H9 (cell line): ENCODE measurements at regions not wholly inside any gene's neighbourhood (a gene's known extent, or its start where the extent isn't known, plus 50 kb on each side); places are given as distances from the start of the nearest gene placed in this dataset.

Experiments used
- DNase-seq: peaks from one replicate; pipeline ENCODE4 v3.0.0-alpha.2; 2017
- H2AFZ ChIP-seq: one replicate; pipeline ENCODE4 v1.6.1; 2013; ENCODE audit warnings: mild to moderate bottlenecking, low read length, control low read depth, moderate library complexity
- H2AK5ac ChIP-seq: 2 replicates; pipeline ENCODE4 v1.6.1; 2013; ENCODE audit warnings: low read length, control low read depth, mixed read lengths; ENCODE audit not compliant: insufficient read length
- H2BK120ac ChIP-seq: one replicate; pipeline ENCODE4 v1.6.1; 2013; ENCODE audit warnings: low read depth, mild to moderate bottlenecking, low read length, control low read depth, inconsistent platforms; ENCODE audit not compliant: poor library complexity, severe bottlenecking
- H2BK12ac ChIP-seq: 2 replicates; pipeline ENCODE4 v1.6.1; 2013; ENCODE audit warnings: low read length, control low read depth, mixed read lengths, low read depth; ENCODE audit not compliant: insufficient read length
- H2BK15ac ChIP-seq: 2 replicates; pipeline ENCODE4 v1.6.1; 2013; ENCODE audit warnings: low read depth, low read length, control low read depth
- H2BK20ac ChIP-seq: one replicate; pipeline ENCODE4 v1.6.1; 2013; ENCODE audit warnings: low read depth, mild to moderate bottlenecking, low read length, control low read depth, inconsistent platforms; ENCODE audit not compliant: poor library complexity, severe bottlenecking
- H2BK5ac ChIP-seq: 2 replicates; pipeline ENCODE4 v1.6.1; 2013; ENCODE audit warnings: low read length, control low read depth, mixed read lengths; ENCODE audit not compliant: insufficient read length
- H3K14ac ChIP-seq: 2 replicates; pipeline ENCODE4 v1.6.1; 2013; ENCODE audit warnings: low read length, control low read depth; ENCODE audit not compliant: insufficient read depth
- H3K18ac ChIP-seq: 2 replicates; pipeline ENCODE4 v1.6.1; 2013; ENCODE audit warnings: low read depth, mild to moderate bottlenecking, mixed read lengths, low read length, control low read depth; ENCODE audit not compliant: insufficient read length
- H3K23ac ChIP-seq: 2 replicates; pipeline ENCODE4 v1.6.1; 2013; ENCODE audit warnings: low read length, control low read depth, mixed read lengths, low read depth; ENCODE audit not compliant: insufficient read length
- H3K23me2 ChIP-seq: 2 replicates; pipeline ENCODE4 v1.6.1; 2013; ENCODE audit warnings: low read depth, mild to moderate bottlenecking, mixed read lengths, low read length, control low read depth; ENCODE audit not compliant: insufficient read length, poor library complexity, severe bottlenecking
- H3K27ac ChIP-seq: 2 replicates; pipeline ENCODE4 v1.5.1; 2013; ENCODE audit warnings: low read length, control low read depth, mixed read lengths, low read depth; ENCODE audit not compliant: insufficient read length
- H3K27me3 ChIP-seq: 2 replicates; pipeline ENCODE4 v1.6.1; 2013; ENCODE audit warnings: low read length, control low read depth, inconsistent platforms; ENCODE audit not compliant: insufficient read depth
- H3K4ac ChIP-seq: 2 replicates; pipeline ENCODE4 v1.6.1; 2013; ENCODE audit warnings: low read depth, mild to moderate bottlenecking, control low read depth, inconsistent platforms, low read length, moderate library complexity
- H3K4me1 ChIP-seq: 2 replicates; pipeline ENCODE4 v1.6.1; 2013; ENCODE audit warnings: low read length, control low read depth, inconsistent platforms; ENCODE audit not compliant: insufficient read depth
- H3K4me2 ChIP-seq: 2 replicates; pipeline ENCODE4 v1.6.1; 2013; ENCODE audit warnings: low read length, control low read depth, mixed read lengths; ENCODE audit not compliant: insufficient read length, insufficient read depth
- H3K56ac ChIP-seq: 2 replicates; pipeline ENCODE4 v1.6.1; 2013; ENCODE audit warnings: low read depth, mild to moderate bottlenecking, mixed read lengths, low read length, control low read depth; ENCODE audit not compliant: insufficient read length
- H3K79me1 ChIP-seq: 2 replicates; pipeline ENCODE4 v1.6.1; 2013; ENCODE audit warnings: low read depth, mild to moderate bottlenecking, moderate library complexity, low read length, control low read depth, inconsistent platforms; ENCODE audit not compliant: insufficient read depth, poor library complexity, severe bottlenecking
- H3K79me2 ChIP-seq: 2 replicates; pipeline ENCODE4 v1.6.1; 2013; ENCODE audit warnings: low read length, control low read depth, inconsistent platforms; ENCODE audit not compliant: insufficient read depth
- H3K9ac ChIP-seq: 2 replicates; pipeline ENCODE4 v1.6.1; 2013; ENCODE audit warnings: low read length, control low read depth, mixed read lengths; ENCODE audit not compliant: insufficient read length; ENCODE audit errors: extremely low read depth
- H3K9me3 ChIP-seq: one replicate; pipeline ENCODE4 v1.6.1; 2013; ENCODE audit warnings: low read depth, low read length, inconsistent platforms; ENCODE audit not compliant: control insufficient read depth
- H3T11ph ChIP-seq: one replicate; pipeline ENCODE4 v1.6.1; 2013; ENCODE audit warnings: mild to moderate bottlenecking, low read length, control low read depth, inconsistent platforms
- H4K20me1 ChIP-seq: one replicate; pipeline ENCODE4 v1.6.1; 2013; ENCODE audit not compliant: control insufficient read depth, insufficient read length, insufficient read depth
- H4K5ac ChIP-seq: 2 replicates; pipeline ENCODE4 v1.6.1; 2013; ENCODE audit warnings: low read depth, mild to moderate bottlenecking, mixed read lengths, low read length, control low read depth; ENCODE audit not compliant: insufficient read length
- H4K8ac ChIP-seq: replicated peaks from 2 replicates; pipeline ENCODE4 v1.6.1; 2013; ENCODE audit warnings: low read length, control low read depth, mixed read lengths, low read depth; ENCODE audit not compliant: insufficient read length
- H4K91ac ChIP-seq: 2 replicates; pipeline ENCODE4 v1.6.1; 2013; ENCODE audit warnings: low read depth, mild to moderate bottlenecking, moderate library complexity, mixed read lengths, low read length, control low read depth; ENCODE audit not compliant: insufficient read length
- H3K27ac Mint-ChIP-seq, 3 experiments: 2 replicates in 2 of 3; 3 replicates in 1 of 3; pipeline ENCODE4 v1.8.0; 2020 to 2021; ENCODE audit warnings: mixed read lengths in 3 of 3, mild to moderate bottlenecking in 1 of 3, moderate library complexity in 1 of 3
- H3K27me3 Mint-ChIP-seq: 2 replicates; pipeline ENCODE4 v1.8.0; 2021; ENCODE audit warnings: low read depth, mild to moderate bottlenecking, moderate library complexity, mixed read lengths
- H3K36me3 Mint-ChIP-seq, 3 experiments: 2 replicates in 2 of 3; 3 replicates in 1 of 3; pipeline ENCODE4 v1.8.0; 2020 to 2021; ENCODE audit warnings: low read depth in 3 of 3, mixed read lengths in 3 of 3; ENCODE audit not compliant: insufficient read depth in 1 of 3
- H3K4me1 Mint-ChIP-seq, 2 experiments: 2 replicates each; pipeline ENCODE4 v1.8.0; 2020; ENCODE audit warnings: mixed read lengths in 2 of 2
- H3K4me3 Mint-ChIP-seq, 2 experiments: 2 replicates in 1 of 2; 3 replicates in 1 of 2; pipeline ENCODE4 v1.8.0; 2020 to 2021; ENCODE audit warnings: mild to moderate bottlenecking in 2 of 2, mixed read lengths in 2 of 2, moderate library complexity in 1 of 2
- H3K9me3 Mint-ChIP-seq, 2 experiments: 2 replicates in 1 of 2; 3 replicates in 1 of 2; pipeline ENCODE4 v1.8.0; 2020; ENCODE audit warnings: mild to moderate bottlenecking in 2 of 2, mixed read lengths in 2 of 2, moderate library complexity in 1 of 2
- WGBS: extraction: QIAGEN DNeasy Blood & Tissue Kit; methylation state at CpG from one replicate; pipeline ENCODE4 v1.1.7; 2013; ENCODE audit warnings: missing lambda C conversion rate, low lambda C conversion rate, mixed read lengths; ENCODE audit not compliant: insufficient read length; ENCODE audit errors: extremely low coverage; 5-methylcytosine and 5-hydroxymethylcytosine counted together
- TF ChIP-seq, protein P1 (sequence below): fragments of 200-600 bp; sonication (generic); conservative IDR thresholded peaks from 3 replicates; pipeline ENCODE4 v1.8.0; 2021; ENCODE audit warnings: antibody characterized with exemption, mild to moderate bottlenecking

GRCh38 chr16:52874042-52874441 is 178.7 kb downstream of the CHD9NB start:
- Histone ChIP-seq H3K23me2 (no peaks in the 10 kb centered on the region), H3K56ac (no peak overlapping the region), H2BK15ac (no peak overlapping the region), H3K9ac (no peak overlapping the region), H2BK5ac (no peak overlapping the region), H3K23ac (no peak overlapping the region), H2AFZ (no peak overlapping the region), H3K79me1 (no peaks in the 10 kb centered on the region), H4K91ac (no peak overlapping the region), H3K4me1 (no peaks in the 10 kb centered on the region; the same call in 1 of the 2 replicates), H4K5ac (no peak overlapping the region), H3K27me3 (no peaks in the 10 kb centered on the region), H2BK20ac (no peak overlapping the region), H3K4ac (no peak overlapping the region), H3K18ac (no peak overlapping the region), H2BK12ac (no peak overlapping the region), H3K14ac (no peak overlapping the region), H2AK5ac (no peak overlapping the region), H3K4me2 (no peak overlapping the region), H3K9me3 (no peaks in the 10 kb centered on the region), H4K20me1 (no peaks in the 10 kb centered on the region), H3K27ac (no peak overlapping the region), H3T11ph (no peak overlapping the region), H3K79me2 (no peaks in the 10 kb centered on the region), H4K8ac (no peak overlapping the region), H2BK120ac (no peak overlapping the region)
- H3K27ac Mint-ChIP-seq = peak overlapping the region in 1 of 3 experiments; percentile 3; a peak in 2 of 7 replicates
- peak overlapping the region in 1 of 2 experiments; percentile 31; a peak in 1 of 5 replicates for H3K4me3 Mint-ChIP-seq
- peaks cover 31 to 34% of the 10 kb centered on the region in 2 experiments for H3K4me1 Mint-ChIP-seq
- no peaks in the 10 kb centered on the region; the same call in none of the 2 replicates for H3K27me3 Mint-ChIP-seq
- TF ChIP-seq, protein P1, sequence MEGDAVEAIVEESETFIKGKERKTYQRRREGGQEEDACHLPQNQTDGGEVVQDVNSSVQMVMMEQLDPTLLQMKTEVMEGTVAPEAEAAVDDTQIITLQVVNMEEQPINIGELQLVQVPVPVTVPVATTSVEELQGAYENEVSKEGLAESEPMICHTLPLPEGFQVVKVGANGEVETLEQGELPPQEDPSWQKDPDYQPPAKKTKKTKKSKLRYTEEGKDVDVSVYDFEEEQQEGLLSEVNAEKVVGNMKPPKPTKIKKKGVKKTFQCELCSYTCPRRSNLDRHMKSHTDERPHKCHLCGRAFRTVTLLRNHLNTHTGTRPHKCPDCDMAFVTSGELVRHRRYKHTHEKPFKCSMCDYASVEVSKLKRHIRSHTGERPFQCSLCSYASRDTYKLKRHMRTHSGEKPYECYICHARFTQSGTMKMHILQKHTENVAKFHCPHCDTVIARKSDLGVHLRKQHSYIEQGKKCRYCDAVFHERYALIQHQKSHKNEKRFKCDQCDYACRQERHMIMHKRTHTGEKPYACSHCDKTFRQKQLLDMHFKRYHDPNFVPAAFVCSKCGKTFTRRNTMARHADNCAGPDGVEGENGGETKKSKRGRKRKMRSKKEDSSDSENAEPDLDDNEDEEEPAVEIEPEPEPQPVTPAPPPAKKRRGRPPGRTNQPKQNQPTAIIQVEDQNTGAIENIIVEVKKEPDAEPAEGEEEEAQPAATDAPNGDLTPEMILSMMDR = no peak
- H3K9me3 Mint-ChIP-seq = peaks cover 0 to under 1% of the 10 kb centered on the region in 2 experiments; a peak in 2 of 5 replicates
- no CpG with 5 or more reads among the region's 3 CpGs for WGBS
- peaks cover 0 to under 1% (median 0%) of the 10 kb centered on the region in 3 experiments; a peak in 2 of 7 replicates for H3K36me3 Mint-ChIP-seq
- DNase-seq = peak; percentile 52
